ENCODE measurements at regions not wholly inside any gene's neighbourhood (a gene's known extent, or its start where the extent isn't known, plus 50 kb on each side); places are given as distances from the start of the nearest gene placed in this dataset.

DNA sequence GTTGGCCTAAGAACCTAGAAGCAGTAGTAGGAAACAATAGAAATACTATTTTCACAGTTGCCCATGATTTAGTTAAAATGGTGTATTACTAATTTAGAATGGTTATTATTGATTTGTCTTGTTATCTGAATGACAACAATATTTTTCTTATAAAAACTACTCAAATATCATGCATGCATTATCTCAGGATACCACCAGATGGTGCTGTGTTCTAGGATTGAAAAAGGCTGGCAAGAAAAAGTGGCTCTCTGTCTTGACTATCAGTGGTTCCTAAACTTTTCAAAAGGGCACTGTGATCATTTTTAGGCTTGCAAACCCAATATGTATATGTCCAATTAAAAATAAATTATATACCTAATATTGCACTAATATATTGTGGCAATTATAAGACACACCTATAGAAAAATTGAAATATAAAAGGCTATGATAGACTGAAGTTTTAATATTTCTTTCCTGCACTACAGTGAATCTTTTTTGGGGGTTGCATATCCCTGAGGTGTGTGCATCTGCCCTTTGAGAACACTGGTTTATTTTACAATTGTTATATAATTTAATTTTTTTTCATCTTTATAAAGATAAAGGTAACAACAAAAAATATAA lies 131.7 kb upstream of the MLIP start:
- Histone ChIP-seq H3F3A (ENCODE audit: insufficient read depth, low read length) (no peaks in the 10 kb centered on the region), H3K27me3 (replicated peaks; ENCODE audit: insufficient read depth, low read length) (no peaks in the 10 kb centered on the region), H3K9me3 (replicated peaks; ENCODE audit: insufficient read depth, low read length) (no peaks in the 10 kb centered on the region), H3K4me3 (ENCODE audit: low read length) (no peak overlapping the region), H4K20me1 (ENCODE audit: insufficient read depth, low read length) (no peaks in the 10 kb centered on the region), H3K36me3 (replicated peaks; ENCODE audit: insufficient read depth, low read length) (no peaks in the 10 kb centered on the region), H3K79me2 (ENCODE audit: low read length) (no peaks in the 10 kb centered on the region), H2AFZ (ENCODE audit: low read length) (no peak overlapping the region), H3K4me1 (ENCODE audit: low read length) (no peaks in the 10 kb centered on the region), H3K9me2 (replicated peaks; ENCODE audit: insufficient read depth, low read length) (no peaks in the 10 kb centered on the region), H3K27ac (ENCODE audit: low read length) (no peak overlapping the region), H3K9ac (ENCODE audit: low read length) (no peak overlapping the region), H3K4me2 (ENCODE audit: low read depth, low read length) (no peak overlapping the region)
- DNase-seq, result peak; percentile 36
- TF ChIP-seq CTCF (IDR thresholded peaks at IDR 0.05; ENCODE audit: low read length), result peak; percentile 70
- TF ChIP-seq EZH2phosphoT487 (IDR thresholded peaks at IDR 0.05; ENCODE audit: low read length), result no peak
- TF ChIP-seq EZH2 (optimal IDR thresholded peaks at IDR 0.05; ENCODE audit: low read depth, low read length), result no peak

GRCh38 chr6:53982366-53983050 lies 128.7 kb upstream of the MLIP start:
- Histone ChIP-seq H3K4me2 (ENCODE audit: low read depth, low read length) (no peak overlapping the region), H3K27me3 (replicated peaks; ENCODE audit: insufficient read depth, low read length) (no peaks in the 10 kb centered on the region), H4K20me1 (ENCODE audit: insufficient read depth, low read length) (no peaks in the 10 kb centered on the region), H3F3A (ENCODE audit: insufficient read depth, low read length) (no peaks in the 10 kb centered on the region), H3K9ac (ENCODE audit: low read length) (no peak overlapping the region), H3K4me1 (ENCODE audit: low read length) (no peaks in the 10 kb centered on the region), H2AFZ (ENCODE audit: low read length) (no peak overlapping the region), H3K4me3 (ENCODE audit: low read length) (no peak overlapping the region), H3K36me3 (replicated peaks; ENCODE audit: insufficient read depth, low read length) (no peaks in the 10 kb centered on the region), H3K79me2 (ENCODE audit: low read length) (no peaks in the 10 kb centered on the region), H3K9me2 (replicated peaks; ENCODE audit: insufficient read depth, low read length) (no peaks in the 10 kb centered on the region), H3K9me3 (replicated peaks; ENCODE audit: insufficient read depth, low read length) (no peaks in the 10 kb centered on the region), H3K27ac (ENCODE audit: low read length) (no peak overlapping the region)
- no peak for TF ChIP-seq CTCF (IDR thresholded peaks at IDR 0.05; ENCODE audit: low read length)
- no peak for TF ChIP-seq EZH2 (optimal IDR thresholded peaks at IDR 0.05; ENCODE audit: low read depth, low read length)
- no peak for TF ChIP-seq EZH2phosphoT487 (IDR thresholded peaks at IDR 0.05; ENCODE audit: low read length)
- DNase-seq, result no peak

GRCh38 chr6:53983301-53983700 lies 127.9 kb upstream of the MLIP start:
- Histone ChIP-seq H3K27ac (ENCODE audit: low read length) (no peak overlapping the region), H3F3A (ENCODE audit: insufficient read depth, low read length) (no peaks in the 10 kb centered on the region), H3K4me3 (ENCODE audit: low read length) (no peak overlapping the region), H3K9me3 (replicated peaks; ENCODE audit: insufficient read depth, low read length) (no peaks in the 10 kb centered on the region), H3K4me1 (ENCODE audit: low read length) (no peaks in the 10 kb centered on the region), H3K4me2 (ENCODE audit: low read depth, low read length) (no peak overlapping the region), H3K79me2 (ENCODE audit: low read length) (no peaks in the 10 kb centered on the region), H4K20me1 (ENCODE audit: insufficient read depth, low read length) (no peaks in the 10 kb centered on the region), H3K9ac (ENCODE audit: low read length) (no peak overlapping the region), H3K9me2 (replicated peaks; ENCODE audit: insufficient read depth, low read length) (no peaks in the 10 kb centered on the region), H3K36me3 (replicated peaks; ENCODE audit: insufficient read depth, low read length) (no peaks in the 10 kb centered on the region), H2AFZ (ENCODE audit: low read length) (no peak overlapping the region), H3K27me3 (replicated peaks; ENCODE audit: insufficient read depth, low read length) (no peaks in the 10 kb centered on the region)
- TF ChIP-seq EZH2phosphoT487 (IDR thresholded peaks at IDR 0.05; ENCODE audit: low read length), result no peak
- no peak for TF ChIP-seq CTCF (IDR thresholded peaks at IDR 0.05; ENCODE audit: low read length)
- no peak for TF ChIP-seq EZH2 (optimal IDR thresholded peaks at IDR 0.05; ENCODE audit: low read depth, low read length)
- DNase-seq, result no peak
